Endothelial cell of umbilical vein (primary cell): ENCODE measurements at regions not wholly inside any gene's neighbourhood (a gene's known extent, or its start where the extent isn't known, plus 50 kb on each side); places are given as distances from the start of the nearest gene placed in this dataset.

ENCODE experiments used
- BruUV-seq: library from RNA; stranded (reverse); fragments of 400-500 nt; replicated peaks from 2 replicates; lab custom pipeline; 2021; lab: Mats Ljungman, UMichigan
- CTCF ChIA-PET: fragments of 300-600, 350-600 bp; sonication (Branson Sonifier 250); formaldehyde crosslinking; loops from one replicate; lab custom pipeline; 2021; ENCODE audit warnings: antibody characterized with exemption, inconsistent platforms; lab: Charles Lee
- POLR2A ChIA-PET: fragments of 300-600, 350-600 bp; sonication (Branson Sonifier 250); formaldehyde crosslinking; loops from one replicate; lab custom pipeline; 2021; ENCODE audit warnings: antibody characterized with exemption, inconsistent platforms; lab: Charles Lee
- DNase-seq: peaks from one replicate; pipeline ENCODE4 v3.0.0-alpha.2; 2011; ENCODE audit warnings: low read depth, low spot score
- FAIRE-seq: peaks from 2 replicates; lab custom pipeline; 2011; peaks lifted over from hg19 to GRCh38; lab: Jason Lieb, UNC
- H2AFZ ChIP-seq: 2 replicates; pipeline ENCODE4 v1.6.0; 2012; ENCODE audit warnings: low read depth, low read length, control low read depth, inconsistent platforms
- H3K27ac ChIP-seq: 2 replicates; pipeline ENCODE4 v1.5.1; 2011; ENCODE audit warnings: low read depth, mild to moderate bottlenecking, control low read depth, low read length, moderate library complexity; ENCODE audit not compliant: insufficient read depth
- H3K27me3 ChIP-seq, 2 experiments: 2 replicates each; pipeline versions ENCODE4 v1.6.0 to v1.6.1; 2011; ENCODE audit warnings: low read length in 2 of 2, mixed read lengths in 1 of 2; ENCODE audit not compliant: control insufficient read depth in 2 of 2, insufficient read depth in 2 of 2
- H3K36me3 ChIP-seq, 2 experiments: 2 replicates in 1 of 2; 3 replicates in 1 of 2; pipeline ENCODE4 v1.5.1; 2011; ENCODE audit warnings: low read length in 2 of 2, mild to moderate bottlenecking in 1 of 2, moderate library complexity in 1 of 2; ENCODE audit not compliant: control insufficient read depth in 2 of 2, insufficient read depth in 2 of 2; ENCODE audit errors: extremely low read depth in 1 of 2
- H3K4me1 ChIP-seq: 3 replicates; pipeline ENCODE4 v1.5.1; 2011; ENCODE audit warnings: mild to moderate bottlenecking, low read length; ENCODE audit not compliant: control insufficient read depth, insufficient read depth; ENCODE audit errors: extremely low read depth
- H3K4me2 ChIP-seq: 2 replicates; pipeline ENCODE4 v1.6.1; 2011; ENCODE audit warnings: low read length, control low read depth, mixed read lengths; ENCODE audit not compliant: insufficient read depth
- H3K4me3 ChIP-seq, 3 experiments: fragments of 200-600 bp in 1 of 3; sonication (generic), shearing (Covaris generic) in 1 of 3; replicated peaks in 1 of 3; 2 replicates each; pipeline ENCODE4 v1.5.1; 2011 to 2016; ENCODE audit warnings: control low read depth in 3 of 3, low read length in 3 of 3, mild to moderate bottlenecking in 2 of 3, inconsistent platforms in 1 of 3, low read depth in 1 of 3, moderate library complexity in 1 of 3; ENCODE audit not compliant: insufficient read depth in 1 of 3
- H3K79me2 ChIP-seq: 2 replicates; pipeline ENCODE4 v1.6.0; 2012; ENCODE audit warnings: low read length, inconsistent platforms; ENCODE audit not compliant: control insufficient read depth, insufficient read depth
- H3K9ac ChIP-seq: replicated peaks from 2 replicates; pipeline ENCODE3; 2011; ENCODE audit warnings: low read length, control low read depth; ENCODE audit not compliant: insufficient read depth; ENCODE audit errors: extremely low read depth
- H3K9me1 ChIP-seq: replicated peaks from 3 replicates; pipeline ENCODE4 v1.6.0; 2011; ENCODE audit warnings: mild to moderate bottlenecking, low read length; ENCODE audit not compliant: control insufficient read depth, insufficient read depth; ENCODE audit errors: extremely low read depth
- H3K9me3 ChIP-seq: replicated peaks from 2 replicates; pipeline ENCODE4 v1.5.1; 2012; ENCODE audit warnings: low read length, inconsistent platforms; ENCODE audit not compliant: control insufficient read depth, insufficient read depth
- H4K20me1 ChIP-seq: replicated peaks from 2 replicates; pipeline ENCODE3; 2011; ENCODE audit warnings: mild to moderate bottlenecking, low read length; ENCODE audit not compliant: control insufficient read depth, insufficient read depth; ENCODE audit errors: extremely low read depth
- EZH2 ChIP-seq: IDR thresholded peaks from 2 replicates; pipeline ENCODE4 v1.6.1; 2012; ENCODE audit warnings: borderline replicate concordance, low read depth, mild to moderate bottlenecking, moderate library complexity, low read length, inconsistent platforms; ENCODE audit not compliant: severe bottlenecking
- FOS ChIP-seq: IDR thresholded peaks from 2 replicates; pipeline ENCODE4 v1.6.1; 2011; ENCODE audit warnings: mild to moderate bottlenecking, low read length, moderate library complexity, borderline replicate concordance; ENCODE audit not compliant: insufficient read depth
- GATA2 ChIP-seq: IDR thresholded peaks from 2 replicates; pipeline ENCODE4 v1.7.0; 2011; ENCODE audit warnings: low read depth, mild to moderate bottlenecking, moderate library complexity, mixed read lengths, low read length; ENCODE audit not compliant: insufficient read length, insufficient read depth
- JUN ChIP-seq: IDR thresholded peaks from 2 replicates; pipeline ENCODE4 v1.6.1; 2011; ENCODE audit warnings: borderline replicate concordance, low read depth; ENCODE audit not compliant: insufficient read length, insufficient read depth
- MYC ChIP-seq: IDR thresholded peaks from one replicate; pipeline ENCODE4 v1.6.1; 2011; ENCODE audit warnings: mild to moderate bottlenecking, low read depth, low read length
- POLR2A ChIP-seq: IDR thresholded peaks from 2 replicates; pipeline ENCODE4 v1.6.1; 2012; ENCODE audit warnings: low read depth, mild to moderate bottlenecking, control low read depth, low read length
- POLR2AphosphoS5 ChIP-seq: IDR thresholded peaks from 2 replicates; pipeline ENCODE4 v1.6.1; 2012; ENCODE audit warnings: low read depth, mild to moderate bottlenecking, control low read depth, low read length, moderate library complexity; ENCODE audit not compliant: insufficient read depth
- dilution Hi-C: fragments of 300-500 bp; cut with MboI; formaldehyde crosslinking; loops from one replicate; pipeline ENCODE4 v1.15.0; 2019; ENCODE audit warnings: low sequenced_read_pairs; ENCODE audit not compliant: extremely low pct_ligation_motif_present
- intact Hi-C: fragments of 100-400 bp; cut with micrococcal nuclease; formaldehyde crosslinking; loops from one replicate; pipeline ENCODE4 v1.10.0; 2022
- TF ChIP-seq, protein P1 (sequence below), 2 donors: IDR thresholded peaks; 1 replicate in 1 of 2; 2 replicates in 1 of 2; pipeline ENCODE4 v1.5.1; 2011; ENCODE audit warnings: low read length in 2 of 2, mild to moderate bottlenecking in 2 of 2, moderate library complexity in 2 of 2, control low read depth in 1 of 2, inconsistent platforms in 1 of 2, low read depth in 1 of 2; ENCODE audit not compliant: insufficient read depth in 1 of 2; ENCODE audit errors: extremely low read depth in 1 of 2
- TF ChIP-seq, protein P2 (sequence below): IDR thresholded peaks from 2 replicates; pipeline ENCODE4 v1.6.1; 2011; ENCODE audit not compliant: insufficient read depth, insufficient read length

DNA sequence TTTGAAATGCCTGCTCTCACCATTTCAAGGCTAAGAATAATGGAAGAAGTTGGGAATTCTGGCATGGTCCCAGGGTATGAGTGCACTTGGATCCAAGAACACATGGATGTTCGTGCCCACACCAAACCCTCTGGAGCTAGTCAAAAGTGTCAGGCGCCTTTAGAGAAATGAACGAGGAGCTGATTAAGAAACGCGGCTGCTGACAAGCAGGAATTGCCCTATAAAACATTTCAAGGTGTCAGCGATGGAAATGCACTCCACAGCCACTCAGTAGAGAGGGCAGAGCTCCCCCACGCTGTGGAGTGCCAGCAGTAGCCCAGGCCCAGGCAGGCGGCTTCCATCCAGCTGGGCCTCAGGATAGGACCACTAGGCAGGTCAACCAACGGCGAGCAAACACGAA is 213.7 kb downstream of the TTC32 start:
- intact Hi-C loops: no loop called here
- FAIRE-seq: no peak

More for the DNA sequence above, 213.7 kb downstream of the TTC32 start:
- Histone ChIP-seq H3K9me1 (no peaks in the 10 kb centered on the region), H3K36me3 (no peaks in the 10 kb centered on the region), H3K4me1 (no peaks in the 10 kb centered on the region), H3K9me3 (no peaks in the 10 kb centered on the region), H2AFZ (no peak overlapping the region), H3K27me3 (no peaks in the 10 kb centered on the region), H4K20me1 (no peaks in the 10 kb centered on the region), H3K9ac (no peak overlapping the region), H3K4me3 (no peak overlapping the region), H3K79me2 (no peaks in the 10 kb centered on the region), H3K4me2 (no peak overlapping the region), H3K27ac (no peak overlapping the region)
- TF ChIP-seq JUN (no peak), POLR2A (no peak), MYC (no peak), GATA2 (no peak), FOS (no peak), POLR2AphosphoS5 (no peak), EZH2 (no peak)
- TF ChIP-seq, protein P1, sequence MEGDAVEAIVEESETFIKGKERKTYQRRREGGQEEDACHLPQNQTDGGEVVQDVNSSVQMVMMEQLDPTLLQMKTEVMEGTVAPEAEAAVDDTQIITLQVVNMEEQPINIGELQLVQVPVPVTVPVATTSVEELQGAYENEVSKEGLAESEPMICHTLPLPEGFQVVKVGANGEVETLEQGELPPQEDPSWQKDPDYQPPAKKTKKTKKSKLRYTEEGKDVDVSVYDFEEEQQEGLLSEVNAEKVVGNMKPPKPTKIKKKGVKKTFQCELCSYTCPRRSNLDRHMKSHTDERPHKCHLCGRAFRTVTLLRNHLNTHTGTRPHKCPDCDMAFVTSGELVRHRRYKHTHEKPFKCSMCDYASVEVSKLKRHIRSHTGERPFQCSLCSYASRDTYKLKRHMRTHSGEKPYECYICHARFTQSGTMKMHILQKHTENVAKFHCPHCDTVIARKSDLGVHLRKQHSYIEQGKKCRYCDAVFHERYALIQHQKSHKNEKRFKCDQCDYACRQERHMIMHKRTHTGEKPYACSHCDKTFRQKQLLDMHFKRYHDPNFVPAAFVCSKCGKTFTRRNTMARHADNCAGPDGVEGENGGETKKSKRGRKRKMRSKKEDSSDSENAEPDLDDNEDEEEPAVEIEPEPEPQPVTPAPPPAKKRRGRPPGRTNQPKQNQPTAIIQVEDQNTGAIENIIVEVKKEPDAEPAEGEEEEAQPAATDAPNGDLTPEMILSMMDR (IDR thresholded peaks at IDR 0.05; ENCODE audit: extremely low read depth in 1 of 2, insufficient read depth in 1 of 2, low read depth in 1 of 2, low read length in 2 of 2): no peak
- TF ChIP-seq, protein P2, sequence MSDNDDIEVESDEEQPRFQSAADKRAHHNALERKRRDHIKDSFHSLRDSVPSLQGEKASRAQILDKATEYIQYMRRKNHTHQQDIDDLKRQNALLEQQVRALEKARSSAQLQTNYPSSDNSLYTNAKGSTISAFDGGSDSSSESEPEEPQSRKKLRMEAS: no peak
- CTCF ChIA-PET: no interaction called here
- no TSS peak for BruUV-seq
- no peak for DNase-seq
- dilution Hi-C loops: no loop called here
- POLR2A ChIA-PET: no interaction called here
